D721Med (cell line): ENCODE measurements at regions not wholly inside any gene's neighbourhood (a gene's known extent, or its start where the extent isn't known, plus 50 kb on each side); places are given as distances from the start of the nearest gene placed in this dataset.

Experiments used
- DNase-seq: peaks from one replicate; pipeline ENCODE4 v3.0.0; 2011; ENCODE audit warnings: low spot score; ENCODE audit not compliant: insufficient read length
- FAIRE-seq: peaks from 2 replicates; lab custom pipeline; 2011; peaks lifted over from hg19 to GRCh38; lab: Jason Lieb, UNC
- CTCF ChIP-seq: IDR thresholded peaks from 2 replicates; pipeline ENCODE4 v1.5.1; 2012; ENCODE audit warnings: mild to moderate bottlenecking, control low read depth; ENCODE audit not compliant: insufficient read depth; ENCODE audit errors: missing control alignments

GRCh38 chr6:14456941-14457340 is 339.4 kb downstream of the CD83 start:
- no peak for TF ChIP-seq CTCF
- FAIRE-seq (no peak), DNase-seq (no peak)

GRCh38 chr6:14458669-14459266 is 341.2 kb downstream of the CD83 start:
- TF ChIP-seq CTCF: no peak
- FAIRE-seq (no peak), DNase-seq (no peak)

GRCh38 chr6:14459315-14459714 is 341.7 kb downstream of the CD83 start:
- TF ChIP-seq CTCF: no peak
- DNase-seq (no peak), FAIRE-seq (no peak)

- FAIRE-seq: no peak
- no peak for TF ChIP-seq CTCF
Measured at GRCh38 chr6:14460556-14460955, 343.0 kb downstream of the CD83 start.

GRCh38 chr6:14462135-14462534 is 344.6 kb downstream of the CD83 start:
- FAIRE-seq: no peak
- no peak for DNase-seq
- no peak for TF ChIP-seq CTCF

More at GRCh38 chr6:14460556-14460955, 343.0 kb downstream of the CD83 start:
- no peak for DNase-seq

- TF ChIP-seq CTCF: no peak
- DNase-seq: no peak
- no peak for FAIRE-seq
Measured at GRCh38 chr6:14462566-14462965, 345.0 kb downstream of the CD83 start.

- FAIRE-seq: no peak
- no peak for TF ChIP-seq CTCF
- no peak for DNase-seq
Measured at GRCh38 chr6:14463110-14463509, 345.5 kb downstream of the CD83 start.
